ENCODE measurements at regions not wholly inside any gene's neighbourhood (a gene's known extent, or its start where the extent isn't known, plus 50 kb on each side); places are given as distances from the start of the nearest gene placed in this dataset.

DNA sequence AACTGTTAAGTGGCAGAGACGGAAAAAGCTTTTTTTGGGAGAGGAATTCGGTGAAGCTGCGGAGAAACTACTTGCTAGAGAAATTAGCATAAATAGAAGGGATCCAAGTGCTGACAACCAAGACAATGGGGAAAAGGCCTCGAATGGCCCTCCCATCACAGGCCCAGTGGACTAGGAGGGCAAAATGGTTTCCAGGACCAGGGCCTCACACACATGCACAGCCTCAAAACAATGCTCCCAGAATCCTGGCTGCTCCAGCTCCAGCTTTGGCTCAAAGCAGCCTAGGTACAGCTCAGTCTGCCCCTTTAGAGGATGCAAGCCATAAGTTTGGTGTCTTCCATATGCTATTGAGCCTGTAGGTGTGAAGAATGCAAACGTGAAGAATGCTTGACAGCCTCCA lies 388.2 kb downstream of the OTOL1 start (continued):
- TF ChIP-seq, protein P1, sequence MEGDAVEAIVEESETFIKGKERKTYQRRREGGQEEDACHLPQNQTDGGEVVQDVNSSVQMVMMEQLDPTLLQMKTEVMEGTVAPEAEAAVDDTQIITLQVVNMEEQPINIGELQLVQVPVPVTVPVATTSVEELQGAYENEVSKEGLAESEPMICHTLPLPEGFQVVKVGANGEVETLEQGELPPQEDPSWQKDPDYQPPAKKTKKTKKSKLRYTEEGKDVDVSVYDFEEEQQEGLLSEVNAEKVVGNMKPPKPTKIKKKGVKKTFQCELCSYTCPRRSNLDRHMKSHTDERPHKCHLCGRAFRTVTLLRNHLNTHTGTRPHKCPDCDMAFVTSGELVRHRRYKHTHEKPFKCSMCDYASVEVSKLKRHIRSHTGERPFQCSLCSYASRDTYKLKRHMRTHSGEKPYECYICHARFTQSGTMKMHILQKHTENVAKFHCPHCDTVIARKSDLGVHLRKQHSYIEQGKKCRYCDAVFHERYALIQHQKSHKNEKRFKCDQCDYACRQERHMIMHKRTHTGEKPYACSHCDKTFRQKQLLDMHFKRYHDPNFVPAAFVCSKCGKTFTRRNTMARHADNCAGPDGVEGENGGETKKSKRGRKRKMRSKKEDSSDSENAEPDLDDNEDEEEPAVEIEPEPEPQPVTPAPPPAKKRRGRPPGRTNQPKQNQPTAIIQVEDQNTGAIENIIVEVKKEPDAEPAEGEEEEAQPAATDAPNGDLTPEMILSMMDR (IDR thresholded peaks at IDR 0.05 in 2 of 3, conservative IDR thresholded peaks at IDR 0.05 in 1 of 3; ENCODE audit: borderline replicate concordance in 1 of 3, insufficient read depth in 1 of 3, low read depth in 2 of 3, low read length in 2 of 3) = no peak
- TF ChIP-seq YY1 (IDR thresholded peaks at IDR 0.05; ENCODE audit: extremely low read depth, insufficient replicate concordance, low read depth, low read length) = no peak
- no peak for TF ChIP-seq ELF1 (IDR thresholded peaks at IDR 0.05; ENCODE audit: borderline replicate concordance, low read depth)
- no peak for TF ChIP-seq EGR1 (IDR thresholded peaks at IDR 0.05; ENCODE audit: low read depth)
- TF ChIP-seq CBX3 (IDR thresholded peaks at IDR 0.05; ENCODE audit: low read depth) = no peak
- no peak for TF ChIP-seq POLR2A (IDR thresholded peaks at IDR 0.05; ENCODE audit: borderline replicate concordance, extremely low read depth, insufficient read depth, insufficient read length)
- TF ChIP-seq, protein P2, sequence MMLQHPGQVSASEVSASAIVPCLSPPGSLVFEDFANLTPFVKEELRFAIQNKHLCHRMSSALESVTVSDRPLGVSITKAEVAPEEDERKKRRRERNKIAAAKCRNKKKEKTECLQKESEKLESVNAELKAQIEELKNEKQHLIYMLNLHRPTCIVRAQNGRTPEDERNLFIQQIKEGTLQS (IDR thresholded peaks at IDR 0.05) = no peak

DNA sequence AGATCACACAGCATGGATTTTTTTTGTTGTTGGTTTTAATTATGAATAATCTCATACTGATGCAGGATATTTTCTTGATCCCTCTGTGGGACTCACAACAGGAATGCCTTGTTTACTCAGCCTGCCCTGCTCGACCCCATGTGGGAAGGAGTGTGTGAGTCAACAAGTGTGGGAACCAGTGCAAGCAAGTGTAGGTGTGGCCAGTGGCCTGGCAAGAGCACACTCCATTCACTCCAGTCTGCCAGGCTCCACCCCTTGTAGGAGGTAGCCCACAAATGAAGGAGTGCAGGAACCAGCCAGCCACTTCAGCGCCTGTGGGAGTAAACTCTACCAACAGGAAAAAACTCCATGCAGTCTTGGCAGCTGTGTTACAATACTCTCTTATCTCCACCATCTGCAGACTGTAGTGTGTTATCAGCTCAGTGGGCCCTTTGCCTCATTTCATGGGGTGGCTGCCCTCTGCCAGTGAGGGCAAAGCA lies 393.6 kb downstream of the OTOL1 start:
- Histone ChIP-seq H3K36me3 (ENCODE audit: control insufficient read depth in 1 of 2, insufficient read depth in 2 of 2, low read length in 2 of 2) (no peaks in the 10 kb centered on the region), H3K9me3 (ENCODE audit: control insufficient read depth in 1 of 2, insufficient read depth in 1 of 2, low read depth in 1 of 2, low read length in 2 of 2) (no peaks in the 10 kb centered on the region), H2AFZ (ENCODE audit: low read depth, low read length, poor library complexity, severe bottlenecking) (peak overlapping the region; percentile 60), H3K9me2 (ENCODE audit: insufficient read depth) (no peaks in the 10 kb centered on the region), H3K9ac (ENCODE audit: low read length) (no peak overlapping the region), H3K27ac (ENCODE audit: low read depth, low read length) (no peak overlapping the region), H3K27me3 (ENCODE audit: insufficient read depth, low read length) (no peaks in the 10 kb centered on the region), H3K4me2 (ENCODE audit: low read length) (peak overlapping the region; percentile 39), H4K20me1 (ENCODE audit: insufficient read depth) (no peaks in the 10 kb centered on the region), H3K79me2 (ENCODE audit: insufficient read depth, low read length) (no peaks in the 10 kb centered on the region), H3K4me1 (ENCODE audit: control insufficient read depth in 1 of 2, insufficient read depth in 2 of 2, low read length in 2 of 2) (peaks cover 8 to 9% of the 10 kb centered on the region in 2 experiments; a peak in 3 of 4 replicates), H3K4me3 (replicated peaks in 1 of 2; ENCODE audit: low read depth in 1 of 2, low read length in 2 of 2) (no peak overlapping the region)
- ChIA-PET POLR2A (no interaction called here), RAD21 (ENCODE audit: low non-redundant PET in 1 of 2, low total read pairs in 2 of 2, uncharacterized antibody in 2 of 2, unreplicated experiment in 2 of 2) (no interaction called here), CTCF (no interaction called here)
- TF ChIP-seq SP1 (IDR thresholded peaks at IDR 0.05; ENCODE audit: low read depth) (peak; percentile 30; the same call in 1 of the 2 replicates), EZH2 (IDR thresholded peaks at IDR 0.05) (no peak), POLR2AphosphoS5 (IDR thresholded peaks at IDR 0.05; ENCODE audit: low read depth, low read length) (no peak), JUND (IDR thresholded peaks at IDR 0.05) (no peak; the same call in 1 of the 2 replicates), RAD21 (IDR thresholded peaks at IDR 0.05; ENCODE audit: low read depth) (no peak), POLR2A (IDR thresholded peaks at IDR 0.05; ENCODE audit: borderline replicate concordance, extremely low read depth, insufficient read depth, insufficient read length) (no peak), FOSL1 (IDR thresholded peaks at IDR 0.05; ENCODE audit: low read depth) (peak; percentile 22; the same call in 1 of the 2 replicates), ELF1 (IDR thresholded peaks at IDR 0.05; ENCODE audit: borderline replicate concordance, low read depth) (no peak), ZFX (IDR thresholded peaks at IDR 0.05) (no peak), ZNF274 (IDR thresholded peaks at IDR 0.05; ENCODE audit: low read depth, low read length) (no peak), EZH2phosphoT487 (IDR thresholded peaks at IDR 0.05; ENCODE audit: borderline replicate concordance) (no peak)
- TF ChIP-seq, protein P1 (IDR thresholded peaks at IDR 0.05 in 2 of 3, conservative IDR thresholded peaks at IDR 0.05 in 1 of 3; ENCODE audit: borderline replicate concordance in 1 of 3, insufficient read depth in 1 of 3, low read depth in 2 of 3, low read length in 2 of 3) = no peak
- TF ChIP-seq, protein P3, sequence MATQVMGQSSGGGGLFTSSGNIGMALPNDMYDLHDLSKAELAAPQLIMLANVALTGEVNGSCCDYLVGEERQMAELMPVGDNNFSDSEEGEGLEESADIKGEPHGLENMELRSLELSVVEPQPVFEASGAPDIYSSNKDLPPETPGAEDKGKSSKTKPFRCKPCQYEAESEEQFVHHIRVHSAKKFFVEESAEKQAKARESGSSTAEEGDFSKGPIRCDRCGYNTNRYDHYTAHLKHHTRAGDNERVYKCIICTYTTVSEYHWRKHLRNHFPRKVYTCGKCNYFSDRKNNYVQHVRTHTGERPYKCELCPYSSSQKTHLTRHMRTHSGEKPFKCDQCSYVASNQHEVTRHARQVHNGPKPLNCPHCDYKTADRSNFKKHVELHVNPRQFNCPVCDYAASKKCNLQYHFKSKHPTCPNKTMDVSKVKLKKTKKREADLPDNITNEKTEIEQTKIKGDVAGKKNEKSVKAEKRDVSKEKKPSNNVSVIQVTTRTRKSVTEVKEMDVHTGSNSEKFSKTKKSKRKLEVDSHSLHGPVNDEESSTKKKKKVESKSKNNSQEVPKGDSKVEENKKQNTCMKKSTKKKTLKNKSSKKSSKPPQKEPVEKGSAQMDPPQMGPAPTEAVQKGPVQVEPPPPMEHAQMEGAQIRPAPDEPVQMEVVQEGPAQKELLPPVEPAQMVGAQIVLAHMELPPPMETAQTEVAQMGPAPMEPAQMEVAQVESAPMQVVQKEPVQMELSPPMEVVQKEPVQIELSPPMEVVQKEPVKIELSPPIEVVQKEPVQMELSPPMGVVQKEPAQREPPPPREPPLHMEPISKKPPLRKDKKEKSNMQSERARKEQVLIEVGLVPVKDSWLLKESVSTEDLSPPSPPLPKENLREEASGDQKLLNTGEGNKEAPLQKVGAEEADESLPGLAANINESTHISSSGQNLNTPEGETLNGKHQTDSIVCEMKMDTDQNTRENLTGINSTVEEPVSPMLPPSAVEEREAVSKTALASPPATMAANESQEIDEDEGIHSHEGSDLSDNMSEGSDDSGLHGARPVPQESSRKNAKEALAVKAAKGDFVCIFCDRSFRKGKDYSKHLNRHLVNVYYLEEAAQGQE (IDR thresholded peaks at IDR 0.05; ENCODE audit: low read depth) = no peak
- ATAC-seq = peak; percentile 100
- BruUV-seq (replicated peaks) = no TSS peak
- intact Hi-C loops (cut with micrococcal nuclease) = no loop called here
- DNase-seq (ENCODE audit: low read depth, low spot score) = peak; percentile 44

Data from HCT116 (cell line).